K562 (cell line): ENCODE measurements at regions not wholly inside any gene's neighbourhood (a gene's known extent, or its start where the extent isn't known, plus 50 kb on each side); places are given as distances from the start of the nearest gene placed in this dataset.

Experiments used
- EP300 ChIP-seq: IDR thresholded peaks from 2 replicates; pipeline ENCODE4 v1.6.1; 2012; ENCODE audit warnings: low read length, improper control_type of control experiment
- GATA2 ChIP-seq: sonication (generic); formaldehyde crosslinking; IDR thresholded peaks from 2 replicates; pipeline ENCODE4 v1.4.0; 2020; ENCODE audit warnings: mild to moderate bottlenecking, missing genetic modification reagents
- SPI1 ChIP-seq: IDR thresholded peaks from 2 replicates; pipeline ENCODE4 v1.6.1; 2011; ENCODE audit warnings: low read depth, low read length, control low read depth, borderline replicate concordance

- no peak for TF ChIP-seq GATA2 (CRISPR knock-in tag)
- no peak for TF ChIP-seq EP300
- TF ChIP-seq SPI1: no peak
Observed at GRCh38 chr1:79312438-79312837, 305.9 kb upstream of the ADGRL4 start.
